Fibroblast of lung (primary cell): ENCODE measurements at regions not wholly inside any gene's neighbourhood (a gene's known extent, or its start where the extent isn't known, plus 50 kb on each side); places are given as distances from the start of the nearest gene placed in this dataset.

ENCODE experiments used
- DNase-seq, 2 donors: peaks; one replicate each; pipeline versions ENCODE4 v3.0.0 to v3.0.0-alpha.2; 2010; ENCODE audit warnings: low read depth in 2 of 2
- H2AFZ ChIP-seq: 2 replicates; pipeline ENCODE4 v1.5.1; 2012; ENCODE audit warnings: low read length, control low read depth, inconsistent platforms
- H3K27ac ChIP-seq: 2 replicates; pipeline ENCODE4 v1.5.1; 2011; ENCODE audit warnings: low read length, control low read depth; ENCODE audit not compliant: insufficient read depth
- H3K27me3 ChIP-seq: 2 replicates; pipeline ENCODE4 v1.5.1; 2011; ENCODE audit warnings: mild to moderate bottlenecking, low read length; ENCODE audit not compliant: control insufficient read depth, insufficient read depth
- H3K36me3 ChIP-seq: 2 replicates; pipeline ENCODE4 v1.5.1; 2011; ENCODE audit warnings: low read length; ENCODE audit not compliant: control insufficient read depth, insufficient read depth
- H3K4me1 ChIP-seq: 2 replicates; pipeline ENCODE4 v1.5.1; 2011; ENCODE audit warnings: low read length; ENCODE audit not compliant: control insufficient read depth, insufficient read depth; ENCODE audit errors: extremely low read depth
- H3K4me2 ChIP-seq: 2 replicates; pipeline ENCODE4 v1.5.1; 2011; ENCODE audit warnings: low read length, control low read depth; ENCODE audit not compliant: insufficient read depth; ENCODE audit errors: extremely low read depth
- H3K4me3 ChIP-seq, 4 experiments: fragments of 200-600 bp in 1 of 4; sonication (generic) in 1 of 4; replicated peaks in 1 of 4; 2 replicates each; pipeline ENCODE4 v1.5.1; 2011 to 2016; ENCODE audit warnings: low read length in 4 of 4, low read depth in 3 of 4, mild to moderate bottlenecking in 3 of 4, control low read depth in 2 of 4, inconsistent platforms in 1 of 4, mixed read lengths in 1 of 4; ENCODE audit not compliant: insufficient read depth in 1 of 4; ENCODE audit errors: control extremely low read depth in 1 of 4
- H3K79me2 ChIP-seq: 2 replicates; pipeline ENCODE4 v1.5.1; 2012; ENCODE audit warnings: mild to moderate bottlenecking, low read length, inconsistent platforms; ENCODE audit not compliant: control insufficient read depth, insufficient read depth
- H3K9ac ChIP-seq: 2 replicates; pipeline ENCODE4 v1.5.1; 2011; ENCODE audit warnings: mild to moderate bottlenecking, low read length, control low read depth; ENCODE audit not compliant: insufficient read depth
- H3K9me3 ChIP-seq: 2 replicates; pipeline ENCODE4 v1.5.1; 2012; ENCODE audit warnings: low read depth, low read length; ENCODE audit not compliant: control insufficient read depth, insufficient read depth
- H4K20me1 ChIP-seq: 2 replicates; pipeline ENCODE4 v1.5.1; 2011; ENCODE audit warnings: low read length; ENCODE audit not compliant: control insufficient read depth, insufficient read depth; ENCODE audit errors: extremely low read depth
- EZH2 ChIP-seq: IDR thresholded peaks from 2 replicates; pipeline ENCODE4 v1.5.1; 2012; ENCODE audit warnings: low read length, control low read depth, mild to moderate bottlenecking; ENCODE audit errors: missing control alignments
- TF ChIP-seq, protein P1 (sequence below), 2 donors: IDR thresholded peaks in 1 of 2; conservative IDR thresholded peaks in 1 of 2; 1 replicate in 1 of 2; 2 replicates in 1 of 2; pipeline ENCODE4 v1.5.1; 2011 to 2012; ENCODE audit warnings: low read length in 2 of 2, control low read depth in 1 of 2, inconsistent platforms in 1 of 2, low read depth in 1 of 2, mild to moderate bottlenecking in 1 of 2

DNA sequence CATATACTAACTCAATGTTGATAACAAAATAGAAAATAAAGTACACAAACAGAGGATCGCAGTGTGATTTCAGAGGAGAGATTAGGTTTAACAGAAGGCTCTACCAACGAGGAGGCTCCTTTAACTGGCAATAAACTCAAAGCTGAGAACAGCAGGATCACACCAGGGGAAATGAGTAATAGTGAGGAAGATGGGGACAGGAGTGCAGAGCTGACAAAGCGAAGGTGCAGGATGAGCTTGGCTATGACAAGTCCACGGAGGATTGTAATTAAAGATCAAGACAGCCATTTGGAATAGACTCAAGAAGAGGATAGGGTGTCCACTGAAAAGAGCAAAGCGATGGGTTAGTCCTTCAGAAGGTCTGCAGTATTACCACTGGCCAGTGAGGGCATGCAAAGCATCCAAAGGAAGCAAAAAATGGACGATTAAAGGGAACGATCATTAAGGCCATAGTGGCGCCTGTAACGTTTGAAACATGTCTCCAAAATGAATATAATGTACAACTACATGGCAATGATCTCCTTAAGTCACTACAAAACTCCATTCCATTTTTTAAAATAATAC lies 85.3 kb downstream of the GRIN2B start:
- Histone ChIP-seq H3K9me3 (no peaks in the 10 kb centered on the region), H3K27me3 (no peaks in the 10 kb centered on the region), H3K4me2 (no peak overlapping the region), H3K9ac (no peak overlapping the region), H3K79me2 (no peaks in the 10 kb centered on the region), H3K36me3 (no peaks in the 10 kb centered on the region), H3K4me1 (no peaks in the 10 kb centered on the region), H3K4me3 (no peak overlapping the region), H2AFZ (no peak overlapping the region), H4K20me1 (no peaks in the 10 kb centered on the region), H3K27ac (no peak overlapping the region)
- TF ChIP-seq, protein P1, sequence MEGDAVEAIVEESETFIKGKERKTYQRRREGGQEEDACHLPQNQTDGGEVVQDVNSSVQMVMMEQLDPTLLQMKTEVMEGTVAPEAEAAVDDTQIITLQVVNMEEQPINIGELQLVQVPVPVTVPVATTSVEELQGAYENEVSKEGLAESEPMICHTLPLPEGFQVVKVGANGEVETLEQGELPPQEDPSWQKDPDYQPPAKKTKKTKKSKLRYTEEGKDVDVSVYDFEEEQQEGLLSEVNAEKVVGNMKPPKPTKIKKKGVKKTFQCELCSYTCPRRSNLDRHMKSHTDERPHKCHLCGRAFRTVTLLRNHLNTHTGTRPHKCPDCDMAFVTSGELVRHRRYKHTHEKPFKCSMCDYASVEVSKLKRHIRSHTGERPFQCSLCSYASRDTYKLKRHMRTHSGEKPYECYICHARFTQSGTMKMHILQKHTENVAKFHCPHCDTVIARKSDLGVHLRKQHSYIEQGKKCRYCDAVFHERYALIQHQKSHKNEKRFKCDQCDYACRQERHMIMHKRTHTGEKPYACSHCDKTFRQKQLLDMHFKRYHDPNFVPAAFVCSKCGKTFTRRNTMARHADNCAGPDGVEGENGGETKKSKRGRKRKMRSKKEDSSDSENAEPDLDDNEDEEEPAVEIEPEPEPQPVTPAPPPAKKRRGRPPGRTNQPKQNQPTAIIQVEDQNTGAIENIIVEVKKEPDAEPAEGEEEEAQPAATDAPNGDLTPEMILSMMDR (conservative IDR thresholded peaks at IDR 0.05 in 1 of 2, IDR thresholded peaks at IDR 0.05 in 1 of 2; ENCODE audit: low read depth in 1 of 2, low read length in 2 of 2): no peak
- TF ChIP-seq EZH2: no peak
- DNase-seq: no peak

- DNase-seq: no peak
- Histone ChIP-seq H3K4me1 (no peaks in the 10 kb centered on the region), H3K27me3 (no peaks in the 10 kb centered on the region), H3K4me2 (no peak overlapping the region), H3K79me2 (no peaks in the 10 kb centered on the region), H3K27ac (no peak overlapping the region), H3K9me3 (no peaks in the 10 kb centered on the region), H3K9ac (no peak overlapping the region), H2AFZ (no peak overlapping the region), H3K36me3 (no peaks in the 10 kb centered on the region), H3K4me3 (no peak overlapping the region), H4K20me1 (no peaks in the 10 kb centered on the region)
- no peak for TF ChIP-seq EZH2
- TF ChIP-seq, protein P1 (conservative IDR thresholded peaks at IDR 0.05 in 1 of 2, IDR thresholded peaks at IDR 0.05 in 1 of 2; ENCODE audit: low read depth in 1 of 2, low read length in 2 of 2): no peak
Observed at GRCh38 chr12:13891902-13892301, 89.5 kb downstream of the GRIN2B start.

GRCh38 chr12:13890943-13891342 lies 90.5 kb downstream of the GRIN2B start:
- H3K4me2 ChIP-seq: no peak overlapping the region
- TF ChIP-seq EZH2: no peak
- TF ChIP-seq, protein P1 (conservative IDR thresholded peaks at IDR 0.05 in 1 of 2, IDR thresholded peaks at IDR 0.05 in 1 of 2; ENCODE audit: low read depth in 1 of 2, low read length in 2 of 2): no peak
- no peak overlapping the region for H2AFZ ChIP-seq
- no peaks in the 10 kb centered on the region for H3K27me3 ChIP-seq
- no peak overlapping the region for H3K9ac ChIP-seq
- no peaks in the 10 kb centered on the region for H3K4me1 ChIP-seq
- H3K79me2 ChIP-seq: no peaks in the 10 kb centered on the region
- DNase-seq: no peak
- no peak overlapping the region for H3K4me3 ChIP-seq
- no peaks in the 10 kb centered on the region for H3K36me3 ChIP-seq
- H3K27ac ChIP-seq: no peak overlapping the region
- no peaks in the 10 kb centered on the region for H4K20me1 ChIP-seq
- H3K9me3 ChIP-seq: no peaks in the 10 kb centered on the region
